NB4 (cell line): ENCODE measurements at regions not wholly inside any gene's neighbourhood (a gene's known extent, or its start where the extent isn't known, plus 50 kb on each side); places are given as distances from the start of the nearest gene placed in this dataset.

Source experiments
- CTCF ChIP-seq: IDR thresholded peaks from one replicate; pipeline ENCODE4 v1.5.1; 2012; ENCODE audit warnings: low read depth, low read length
- MYC ChIP-seq: IDR thresholded peaks from 2 replicates; pipeline ENCODE4 v1.6.1; 2011; ENCODE audit warnings: low read depth, low read length
- POLR2A ChIP-seq: IDR thresholded peaks from 2 replicates; pipeline ENCODE4 v1.6.1; 2011; ENCODE audit warnings: mild to moderate bottlenecking; ENCODE audit not compliant: insufficient read length; ENCODE audit errors: extremely low read depth

GRCh38 chr11:42779555-42779954 is 532.2 kb upstream of the API5 start:
- TF ChIP-seq POLR2A (no peak), MYC (no peak), CTCF (no peak)
